IPS-15b (cell line): ENCODE measurements at regions not wholly inside any gene's neighbourhood (a gene's known extent, or its start where the extent isn't known, plus 50 kb on each side); places are given as distances from the start of the nearest gene placed in this dataset.

Experiments
- H3K27me3 ChIP-seq: one replicate; pipeline ENCODE4 v1.6.1; 2013; ENCODE audit warnings: low read length; ENCODE audit not compliant: control insufficient read depth, insufficient read depth
- H3K36me3 ChIP-seq: one replicate; pipeline ENCODE4 v1.6.1; 2013; ENCODE audit warnings: low read length; ENCODE audit not compliant: control insufficient read depth, insufficient read depth
- H3K4me1 ChIP-seq: one replicate; pipeline ENCODE4 v1.6.1; 2013; ENCODE audit warnings: mild to moderate bottlenecking, low read length; ENCODE audit not compliant: control insufficient read depth, insufficient read depth
- H3K4me3 ChIP-seq: one replicate; pipeline ENCODE4 v1.5.1; 2013; ENCODE audit warnings: low read depth, low read length
- H3K9ac ChIP-seq: one replicate; pipeline ENCODE4 v1.6.1; 2013; ENCODE audit warnings: low read depth, mild to moderate bottlenecking, low read length
- H3K9me3 ChIP-seq: one replicate; pipeline ENCODE4 v1.6.1; 2013; ENCODE audit warnings: mild to moderate bottlenecking, low read length; ENCODE audit not compliant: control insufficient read depth, insufficient read depth

DNA sequence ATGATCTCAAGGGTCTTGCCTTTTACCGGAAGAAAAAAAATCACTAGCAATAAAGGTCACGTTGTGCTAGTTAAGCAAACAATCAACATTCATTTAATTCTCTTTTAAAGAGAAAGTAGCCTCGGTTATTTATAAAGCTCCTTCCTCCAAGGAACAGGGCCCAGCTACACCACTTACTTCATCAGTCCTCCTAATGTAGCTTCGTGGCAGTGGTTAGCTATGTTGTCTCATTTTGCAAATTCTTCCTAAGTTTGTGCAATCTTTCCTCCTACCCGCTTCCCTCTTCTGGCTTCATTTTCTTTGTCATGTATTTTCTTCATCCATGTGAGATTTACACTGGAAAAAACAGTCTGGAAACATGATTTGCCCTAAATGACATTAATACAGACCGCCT, 554.2 kb downstream of the NUF2 start:
- Histone ChIP-seq H3K4me1 (peaks cover 7% of the 10 kb centered on the region), H3K9ac (no peak overlapping the region), H3K27me3 (no peaks in the 10 kb centered on the region), H3K9me3 (no peaks in the 10 kb centered on the region), H3K4me3 (no peak overlapping the region), H3K36me3 (no peaks in the 10 kb centered on the region)

GRCh38 chr1:163876546-163876945, 554.8 kb downstream of the NUF2 start:
- Histone ChIP-seq H3K27me3 (no peaks in the 10 kb centered on the region), H3K4me1 (peaks cover 7% of the 10 kb centered on the region), H3K9me3 (no peaks in the 10 kb centered on the region), H3K36me3 (no peaks in the 10 kb centered on the region), H3K4me3 (no peak overlapping the region), H3K9ac (no peak overlapping the region)

- H3K9me3 ChIP-seq, result no peaks in the 10 kb centered on the region
- H3K4me3 ChIP-seq, result no peak overlapping the region
- H3K4me1 ChIP-seq, result peaks cover 7% of the 10 kb centered on the region
- no peak overlapping the region for H3K9ac ChIP-seq
- no peaks in the 10 kb centered on the region for H3K27me3 ChIP-seq
- no peaks in the 10 kb centered on the region for H3K36me3 ChIP-seq
Measured at GRCh38 chr1:163877016-163877415, 555.3 kb downstream of the NUF2 start.

GRCh38 chr1:163885510-163885909, 563.8 kb downstream of the NUF2 start:
- H3K27me3 ChIP-seq, result no peaks in the 10 kb centered on the region
- no peaks in the 10 kb centered on the region for H3K9me3 ChIP-seq
- no peaks in the 10 kb centered on the region for H3K36me3 ChIP-seq
- no peak overlapping the region for H3K9ac ChIP-seq
- no peak overlapping the region for H3K4me3 ChIP-seq
- H3K4me1 ChIP-seq, result no peaks in the 10 kb centered on the region

- no peaks in the 10 kb centered on the region for H3K9me3 ChIP-seq
- no peaks in the 10 kb centered on the region for H3K27me3 ChIP-seq
- H3K36me3 ChIP-seq, result no peaks in the 10 kb centered on the region
- H3K9ac ChIP-seq, result no peak overlapping the region
- no peak overlapping the region for H3K4me3 ChIP-seq
- peaks cover 4% of the 10 kb centered on the region for H3K4me1 ChIP-seq
Measured at GRCh38 chr1:163896001-163896400, 574.2 kb downstream of the NUF2 start.

GRCh38 chr1:163897412-163898155, 575.8 kb downstream of the NUF2 start:
- no peak overlapping the region for H3K4me3 ChIP-seq
- H3K9ac ChIP-seq, result no peak overlapping the region
- no peaks in the 10 kb centered on the region for H3K36me3 ChIP-seq
- peaks cover 2% of the 10 kb centered on the region for H3K4me1 ChIP-seq
- H3K9me3 ChIP-seq, result no peaks in the 10 kb centered on the region
- H3K27me3 ChIP-seq, result no peaks in the 10 kb centered on the region

DNA sequence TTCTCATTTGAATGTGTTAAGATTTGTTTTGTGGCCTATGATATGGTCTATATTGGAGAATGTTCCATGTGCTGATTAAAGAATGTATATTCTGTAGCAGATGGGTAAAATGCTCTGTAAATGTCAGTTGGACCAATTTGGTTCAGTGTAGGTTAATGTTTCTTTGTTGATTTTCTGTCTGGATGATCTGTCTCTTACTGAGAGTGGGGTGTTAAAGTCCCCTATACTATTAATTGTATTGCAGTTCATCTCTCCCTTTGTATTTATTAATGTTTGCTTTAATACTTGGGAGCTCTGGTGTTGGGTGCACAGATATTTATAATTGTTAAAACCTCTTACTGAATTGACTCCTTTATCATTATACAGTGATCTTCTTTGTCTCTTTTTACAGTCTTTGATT, 584.5 kb downstream of the NUF2 start:
- Histone ChIP-seq H3K4me1 (no peaks in the 10 kb centered on the region), H3K27me3 (no peaks in the 10 kb centered on the region), H3K36me3 (no peaks in the 10 kb centered on the region), H3K9me3 (no peaks in the 10 kb centered on the region), H3K9ac (no peak overlapping the region), H3K4me3 (no peak overlapping the region)

DNA sequence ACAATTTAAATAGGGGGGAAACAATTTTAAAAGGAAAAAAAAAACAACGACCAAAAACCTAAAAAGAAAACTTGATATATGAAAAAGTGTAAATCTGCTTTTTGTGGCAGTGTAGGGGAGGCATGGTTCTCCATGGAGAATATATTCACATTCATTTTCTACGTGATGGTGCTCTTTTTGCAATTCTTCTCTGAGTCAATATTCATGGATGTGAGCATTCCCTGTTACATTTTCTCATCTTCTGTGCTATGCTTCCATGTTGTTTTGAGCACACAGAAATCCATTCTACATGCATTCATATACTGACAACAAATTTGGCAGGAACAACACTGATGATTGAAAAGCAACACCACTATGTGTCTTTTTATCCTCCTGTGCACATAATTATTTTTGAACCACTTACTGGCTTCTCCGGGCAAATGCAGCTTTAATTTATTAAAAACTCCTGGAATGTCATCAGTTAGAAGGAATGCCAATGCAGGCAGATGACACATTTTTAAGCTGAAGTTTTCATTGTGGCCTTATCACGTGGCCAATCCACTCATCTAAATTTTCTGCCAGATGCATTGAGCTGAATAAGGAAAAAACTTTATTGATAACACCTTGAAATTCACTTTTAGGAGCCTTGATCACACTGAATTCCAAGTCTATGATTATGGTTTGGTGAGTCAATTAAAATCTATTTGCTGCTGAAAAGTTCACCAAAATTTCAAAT, 590.6 kb downstream of the NUF2 start:
- no peak overlapping the region for H3K9ac ChIP-seq
- H3K4me3 ChIP-seq, result no peak overlapping the region
- H3K4me1 ChIP-seq, result no peaks in the 10 kb centered on the region
- no peaks in the 10 kb centered on the region for H3K9me3 ChIP-seq
- H3K27me3 ChIP-seq, result no peaks in the 10 kb centered on the region
- H3K36me3 ChIP-seq, result no peaks in the 10 kb centered on the region

GRCh38 chr1:163914785-163915413, 593.1 kb downstream of the NUF2 start:
- H3K9me3 ChIP-seq, result no peaks in the 10 kb centered on the region
- H3K4me1 ChIP-seq, result no peaks in the 10 kb centered on the region
- no peak overlapping the region for H3K4me3 ChIP-seq
- no peaks in the 10 kb centered on the region for H3K27me3 ChIP-seq
- no peaks in the 10 kb centered on the region for H3K36me3 ChIP-seq
- no peak overlapping the region for H3K9ac ChIP-seq

- Histone ChIP-seq H3K9me3 (no peaks in the 10 kb centered on the region), H3K4me3 (no peak overlapping the region), H3K36me3 (no peaks in the 10 kb centered on the region), H3K4me1 (no peaks in the 10 kb centered on the region), H3K27me3 (no peaks in the 10 kb centered on the region), H3K9ac (no peak overlapping the region)
Measured at GRCh38 chr1:163922743-163923201, 601.0 kb downstream of the NUF2 start.

DNA sequence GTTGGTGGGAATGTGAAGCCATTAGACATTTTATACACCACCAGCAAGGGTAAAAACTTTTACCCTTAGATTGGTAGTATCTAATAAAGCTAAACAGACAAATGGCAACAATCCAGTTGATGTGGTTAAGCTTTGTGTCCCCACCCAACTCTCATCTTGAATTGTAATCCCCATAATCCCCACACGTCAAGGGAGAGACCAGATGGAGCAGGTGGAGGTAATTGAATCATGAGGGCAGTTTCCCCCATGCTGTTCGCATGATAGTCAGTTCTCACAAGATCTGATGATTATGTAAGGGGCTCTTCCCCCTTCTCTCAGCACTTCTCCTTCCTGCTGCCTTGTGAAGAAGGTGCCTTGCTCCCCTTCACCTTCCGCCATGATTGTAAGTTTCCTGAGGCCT, 602.3 kb downstream of the NUF2 start:
- H3K27me3 ChIP-seq, result no peaks in the 10 kb centered on the region
- H3K9me3 ChIP-seq, result no peaks in the 10 kb centered on the region
- H3K36me3 ChIP-seq, result no peaks in the 10 kb centered on the region
- peaks cover 5% of the 10 kb centered on the region for H3K4me1 ChIP-seq
- H3K4me3 ChIP-seq, result no peak overlapping the region
- no peak overlapping the region for H3K9ac ChIP-seq

GRCh38 chr1:163927493-163927892, 605.7 kb downstream of the NUF2 start:
- no peaks in the 10 kb centered on the region for H3K9me3 ChIP-seq
- no peak overlapping the region for H3K9ac ChIP-seq
- H3K27me3 ChIP-seq, result no peaks in the 10 kb centered on the region
- H3K4me3 ChIP-seq, result no peak overlapping the region
- H3K4me1 ChIP-seq, result peaks cover 5% of the 10 kb centered on the region
- H3K36me3 ChIP-seq, result no peaks in the 10 kb centered on the region
